ENCODE measurements at regions not wholly inside any gene's neighbourhood (a gene's known extent, or its start where the extent isn't known, plus 50 kb on each side); places are given as distances from the start of the nearest gene placed in this dataset.

DNA sequence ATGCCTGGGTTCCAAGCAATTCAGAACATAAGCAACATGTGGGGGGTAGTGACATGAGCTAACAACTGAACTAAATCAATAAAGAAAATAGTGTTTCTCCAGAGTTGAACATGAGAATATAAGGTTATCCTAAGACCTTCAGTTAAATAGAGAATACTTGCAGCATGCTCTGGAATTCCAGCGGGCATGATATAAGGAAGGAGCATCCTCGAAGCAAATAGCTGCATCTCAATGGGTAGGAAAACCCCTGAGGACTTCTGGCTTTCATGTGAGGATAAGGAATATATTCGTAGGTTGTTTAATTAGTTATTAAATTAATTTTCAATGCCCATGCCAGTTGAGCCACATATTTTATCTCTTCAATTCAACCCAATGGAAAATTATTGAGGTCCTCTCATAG, 631.2 kb upstream of the EPHA7 start:
- DNase-seq = no peak

GRCh38 chr6:94049001-94049400, 629.6 kb upstream of the EPHA7 start:
- DNase-seq = no peak

DNA sequence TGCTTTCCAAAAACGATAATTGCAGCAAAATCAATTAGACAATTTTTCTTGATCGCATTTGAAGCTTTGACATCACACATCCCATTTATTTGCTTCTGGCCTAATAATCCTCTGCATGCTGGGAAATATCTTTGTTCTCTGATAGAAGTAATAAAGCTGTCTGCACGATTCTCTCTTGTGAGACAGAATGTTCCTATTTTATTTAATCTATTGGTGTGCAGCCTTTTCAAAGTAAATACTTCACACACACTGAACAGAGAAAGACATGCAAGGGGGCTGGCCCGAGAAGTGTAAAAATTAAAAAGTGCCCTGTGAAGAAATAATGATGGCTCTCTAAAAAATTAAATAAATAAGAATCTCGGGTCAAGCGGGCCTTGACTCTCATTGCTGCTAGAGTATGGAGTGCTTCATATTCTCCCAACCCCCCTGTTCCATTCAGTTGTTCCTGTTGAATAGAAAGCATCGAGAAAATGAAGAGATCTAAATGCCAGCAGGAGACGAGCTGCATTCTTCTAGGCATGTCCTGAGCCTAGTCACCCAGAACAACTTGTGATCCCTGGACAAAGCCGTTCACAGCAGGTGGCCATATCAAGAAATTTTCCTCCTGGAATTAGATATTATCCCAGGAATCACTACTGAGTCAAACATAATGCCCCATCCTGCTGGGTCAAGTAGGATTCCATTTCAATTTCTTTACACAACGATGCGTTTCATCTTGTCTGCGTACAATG, 625.9 kb upstream of the EPHA7 start:
- peak; percentile 65 for DNase-seq

- no peak for DNase-seq
These were observed 622.8 kb upstream of the EPHA7 start for GRCh38 chr6:94041945-94042709.

DNA sequence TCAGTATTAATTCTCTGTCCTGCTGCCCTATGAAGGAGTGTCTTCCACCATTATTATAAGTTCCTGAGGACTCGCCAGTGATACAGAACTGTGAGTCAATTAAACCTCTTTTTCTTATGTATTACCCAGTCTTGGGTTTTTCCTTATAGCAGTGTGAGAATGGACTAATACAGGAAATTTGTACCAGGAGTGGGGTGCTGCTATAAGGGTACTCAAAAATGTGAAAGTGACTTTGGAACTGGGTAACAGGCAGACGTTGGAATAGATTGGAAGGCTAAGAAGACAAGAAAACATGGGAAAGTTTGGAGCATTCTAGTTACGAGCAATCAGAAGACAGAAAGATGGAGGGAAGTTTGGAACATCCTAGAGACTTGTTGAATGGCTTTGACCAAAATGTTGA, 616.7 kb upstream of the EPHA7 start:
- no peak for DNase-seq

GRCh38 chr6:94027374-94027773, 608.0 kb upstream of the EPHA7 start:
- no peak for DNase-seq

GRCh38 chr6:94026575-94026974, 607.2 kb upstream of the EPHA7 start:
- DNase-seq = no peak

- DNase-seq = no peak
These were observed 586.5 kb upstream of the EPHA7 start for GRCh38 chr6:94005835-94006234.

DNA sequence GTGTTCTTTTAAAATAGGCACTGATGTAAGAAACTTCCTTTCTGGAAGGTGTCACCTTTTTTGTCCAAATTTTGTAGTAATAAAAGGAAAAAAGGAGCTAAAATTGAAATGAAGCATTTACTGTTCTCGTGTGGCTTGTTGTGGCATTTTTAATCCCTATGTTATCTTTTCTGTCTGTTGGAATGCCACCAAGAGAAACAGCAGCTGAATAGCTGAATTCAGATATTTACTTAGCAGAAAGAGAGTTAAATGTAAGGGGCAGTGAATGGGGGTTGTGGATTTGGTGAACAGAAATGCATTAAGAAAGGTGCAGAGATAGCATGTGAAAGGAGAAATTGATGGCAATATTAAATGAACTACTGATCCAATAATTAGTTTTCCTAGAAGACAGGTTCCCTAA, 573.6 kb upstream of the EPHA7 start:
- peak; percentile 12 for DNase-seq

GRCh38 chr6:93989630-93990029, 570.3 kb upstream of the EPHA7 start:
- no peak for DNase-seq

- DNase-seq = no peak
These were observed 566.6 kb upstream of the EPHA7 start for GRCh38 chr6:93985953-93986352.

DNA sequence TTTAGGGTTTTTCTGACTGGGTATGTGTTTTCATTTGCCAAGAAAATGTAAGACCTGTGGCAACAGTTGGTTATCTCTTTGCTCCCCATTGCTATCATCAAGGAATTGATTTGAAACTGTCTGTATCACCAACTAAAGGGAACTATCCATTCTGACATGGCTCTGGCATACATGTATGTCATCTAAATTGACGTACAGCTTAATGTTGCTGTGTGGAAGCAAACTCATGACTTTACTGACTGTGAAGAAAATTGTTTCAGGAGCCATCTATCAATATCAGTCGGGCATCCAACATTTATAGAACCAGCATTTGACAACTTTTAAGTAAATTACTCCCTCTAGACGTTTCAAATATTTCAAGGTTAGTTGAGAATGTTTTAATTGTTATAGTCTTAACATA, 555.8 kb upstream of the EPHA7 start:
- DNase-seq = no peak

- no peak for DNase-seq
These were observed 555.0 kb upstream of the EPHA7 start for GRCh38 chr6:93974332-93974731.

GRCh38 chr6:93972791-93973190, 553.4 kb upstream of the EPHA7 start:
- no peak for DNase-seq

DNA sequence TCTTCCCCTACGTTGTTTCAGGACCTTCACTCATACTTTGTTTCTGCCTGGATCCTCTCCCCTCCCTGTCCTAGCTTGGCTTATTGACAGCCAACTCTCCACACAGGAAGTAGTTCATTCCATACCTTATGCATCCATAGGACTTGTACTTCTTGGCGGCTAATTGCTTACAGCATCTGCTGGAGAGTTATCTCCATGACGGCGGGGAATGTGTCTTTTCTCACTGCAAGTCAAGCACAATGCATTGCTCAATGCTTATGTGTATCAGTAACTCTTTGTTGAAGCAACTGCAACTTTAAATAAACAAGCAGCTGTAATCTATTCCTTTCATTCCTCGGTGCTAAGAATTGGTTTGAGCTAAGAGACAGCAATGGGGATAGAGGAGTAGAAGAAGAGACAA, 551.3 kb upstream of the EPHA7 start:
- DNase-seq = no peak

- DNase-seq = no peak
These were observed 548.8 kb upstream of the EPHA7 start for GRCh38 chr6:93968126-93968525.

DNA sequence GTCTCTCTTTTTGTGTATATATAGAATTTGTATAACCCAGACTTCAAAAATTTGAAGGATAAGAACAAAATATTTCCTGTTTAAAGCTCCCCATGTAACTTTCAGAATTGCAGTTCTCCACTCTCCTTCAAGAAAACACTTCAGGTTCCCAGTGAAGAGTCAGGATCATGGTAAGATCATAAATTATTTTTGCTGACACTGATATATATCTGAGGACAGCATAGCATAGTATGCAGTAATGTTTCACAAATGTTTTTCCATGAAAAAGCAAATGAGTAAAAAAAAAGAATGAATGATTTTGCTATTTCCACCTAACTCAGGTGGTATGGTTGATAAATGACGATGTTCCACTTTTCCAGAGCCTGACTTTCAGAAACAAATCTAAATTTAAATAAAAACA, 545.6 kb upstream of the EPHA7 start:
- DNase-seq = no peak

DNA sequence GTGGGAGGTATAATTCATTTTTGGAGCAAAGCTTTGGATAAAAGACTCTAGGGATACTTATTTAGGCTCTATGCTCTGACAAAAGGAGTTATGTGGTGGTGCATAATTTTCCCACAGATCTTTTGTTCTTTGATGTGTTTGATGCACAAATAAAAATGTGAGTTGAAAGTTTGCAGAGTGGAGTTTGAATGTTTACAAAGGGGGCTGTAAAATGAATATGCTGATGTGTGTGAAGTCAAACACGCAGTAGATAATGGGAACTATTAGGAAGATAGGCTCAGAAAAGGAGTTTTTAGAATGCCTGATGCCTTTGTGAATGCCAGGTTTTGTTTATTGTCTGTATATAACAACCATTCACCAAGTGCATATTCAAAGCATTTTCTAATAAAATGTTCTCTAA, 545.0 kb upstream of the EPHA7 start:
- DNase-seq = no peak

- DNase-seq = no peak
These were observed 543.2 kb upstream of the EPHA7 start for GRCh38 chr6:93962566-93962965.

- no peak for DNase-seq
These were observed 535.2 kb upstream of the EPHA7 start for GRCh38 chr6:93954584-93954983.

DNA sequence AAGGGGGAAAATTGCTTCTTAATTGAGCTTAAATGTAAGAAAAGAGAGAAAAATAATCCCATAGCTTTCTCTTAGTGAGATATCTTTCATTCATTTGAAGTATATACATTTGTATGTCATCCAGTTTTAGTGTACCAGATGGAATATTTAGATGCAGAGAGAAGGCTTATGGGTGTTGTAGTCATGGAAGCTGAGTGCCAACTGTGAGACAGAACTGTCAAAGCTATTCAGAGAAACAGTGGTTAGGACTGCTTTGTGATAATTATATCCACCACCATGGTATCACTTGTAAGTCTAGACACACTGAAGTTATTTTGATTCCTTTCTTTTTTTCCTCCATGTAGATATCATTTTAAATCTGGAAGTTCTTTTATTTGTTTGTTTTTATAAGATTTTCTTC, 524.3 kb upstream of the EPHA7 start:
- DNase-seq = no peak

DNA sequence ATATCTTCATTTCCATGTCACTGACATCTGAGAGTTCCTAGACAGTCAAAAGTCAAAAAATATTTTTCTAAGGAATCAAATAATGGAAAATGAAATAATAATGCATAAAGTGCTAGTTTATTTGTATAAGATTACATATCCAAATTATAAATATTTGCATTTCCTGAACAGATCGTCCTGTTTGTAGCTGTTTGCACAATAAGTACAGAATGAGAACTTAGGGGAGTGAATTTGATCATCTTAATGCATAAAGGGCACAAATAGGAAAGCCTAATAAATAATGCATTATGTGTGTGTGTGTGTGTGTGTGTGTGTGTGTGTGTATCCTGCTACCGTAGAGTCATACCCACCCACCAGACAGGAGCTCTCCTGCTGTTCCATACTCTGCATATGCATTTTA, 521.0 kb upstream of the EPHA7 start:
- no peak for DNase-seq

DNA sequence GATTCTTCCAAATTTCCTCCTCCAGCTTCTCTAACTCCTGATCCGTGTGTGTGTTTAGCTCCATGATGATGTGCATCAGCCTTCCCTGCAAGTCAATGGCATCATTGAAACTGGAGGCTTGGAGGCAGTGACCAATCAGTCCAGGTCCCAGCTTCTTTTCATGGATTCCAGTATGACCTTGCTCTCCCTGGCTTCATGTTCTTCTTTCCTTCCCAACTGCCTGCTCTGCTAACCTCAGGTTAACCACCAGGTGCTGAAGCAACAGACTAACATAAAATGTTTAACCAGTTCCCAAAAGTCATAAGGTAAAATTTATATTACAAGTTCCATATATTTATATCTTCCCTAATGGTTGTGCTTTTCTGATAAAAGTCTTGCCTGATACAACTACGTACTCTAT, 512.8 kb upstream of the EPHA7 start:
- no peak for DNase-seq

DNA sequence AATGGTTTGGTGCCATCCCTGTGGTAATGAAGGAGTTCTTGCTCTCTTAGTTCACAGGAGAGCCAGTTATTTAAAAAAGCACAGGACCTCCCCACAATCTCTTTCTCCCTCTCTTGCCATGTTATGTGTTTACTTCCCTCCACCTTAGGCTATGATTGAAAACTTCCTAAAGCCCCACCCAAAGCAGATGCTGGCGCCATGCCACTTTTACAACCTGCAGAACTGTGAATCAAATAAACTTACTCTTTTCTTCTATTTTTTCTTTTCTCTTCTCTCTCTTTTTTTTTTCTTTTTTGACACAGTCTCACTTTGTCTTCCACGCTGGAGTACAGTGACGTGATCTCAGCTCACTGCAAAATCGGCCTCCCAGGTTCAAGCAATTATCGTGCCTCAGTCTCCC, 508.4 kb upstream of the EPHA7 start:
- no peak for DNase-seq

DNA sequence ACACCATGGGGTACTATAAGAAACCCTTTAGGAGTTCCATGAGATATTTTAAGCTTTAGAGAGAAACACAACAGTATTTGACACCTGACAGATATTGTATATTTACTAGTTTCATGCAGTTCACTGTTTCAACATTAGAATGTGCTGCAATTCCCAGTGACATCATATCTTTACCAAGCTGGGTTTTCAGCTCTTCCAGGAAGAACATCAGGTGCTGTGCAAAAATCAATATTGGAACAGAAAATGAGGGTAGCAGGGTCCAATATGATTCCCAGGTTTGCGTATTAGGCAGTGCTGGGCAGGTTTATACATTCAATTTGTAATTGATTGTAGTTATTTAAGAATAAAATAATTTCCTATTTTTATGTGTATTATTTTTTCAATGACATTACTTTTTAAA, 500.0 kb upstream of the EPHA7 start:
- DNase-seq = no peak

Measured in SHP77 treated with DMSO at 0.1 percent for 48 hours (cell line).